ENCODE measurements at regions not wholly inside any gene's neighbourhood (a gene's known extent, or its start where the extent isn't known, plus 50 kb on each side); places are given as distances from the start of the nearest gene placed in this dataset.

DNA sequence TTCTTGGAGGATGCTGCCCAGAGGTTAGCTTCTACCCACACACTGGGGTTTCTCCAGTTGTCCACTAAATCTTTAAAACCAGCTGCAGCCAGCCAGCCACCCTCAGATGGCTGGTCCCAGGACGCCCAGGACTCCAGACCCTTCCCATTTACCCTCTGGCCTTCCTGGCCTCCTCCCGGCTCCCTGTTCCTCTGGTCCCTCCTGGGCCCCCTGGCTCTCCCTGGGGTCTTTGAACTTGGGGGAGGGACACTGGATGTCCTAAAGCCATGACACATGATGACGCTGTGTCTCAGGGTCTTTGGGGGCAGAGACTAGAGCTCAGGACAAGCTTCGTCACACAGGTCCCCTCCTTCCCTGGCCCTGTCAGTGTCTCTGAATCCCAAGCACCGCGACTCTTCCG lies 201.1 kb upstream of the HDAC4 start (continued):
- TF ChIP-seq BRCA1 (IDR thresholded peaks at IDR 0.05; ENCODE audit: low read depth, low read length) (no peak), RFX5 (IDR thresholded peaks at IDR 0.05; ENCODE audit: low read depth, low read length) (no peak)

DNA sequence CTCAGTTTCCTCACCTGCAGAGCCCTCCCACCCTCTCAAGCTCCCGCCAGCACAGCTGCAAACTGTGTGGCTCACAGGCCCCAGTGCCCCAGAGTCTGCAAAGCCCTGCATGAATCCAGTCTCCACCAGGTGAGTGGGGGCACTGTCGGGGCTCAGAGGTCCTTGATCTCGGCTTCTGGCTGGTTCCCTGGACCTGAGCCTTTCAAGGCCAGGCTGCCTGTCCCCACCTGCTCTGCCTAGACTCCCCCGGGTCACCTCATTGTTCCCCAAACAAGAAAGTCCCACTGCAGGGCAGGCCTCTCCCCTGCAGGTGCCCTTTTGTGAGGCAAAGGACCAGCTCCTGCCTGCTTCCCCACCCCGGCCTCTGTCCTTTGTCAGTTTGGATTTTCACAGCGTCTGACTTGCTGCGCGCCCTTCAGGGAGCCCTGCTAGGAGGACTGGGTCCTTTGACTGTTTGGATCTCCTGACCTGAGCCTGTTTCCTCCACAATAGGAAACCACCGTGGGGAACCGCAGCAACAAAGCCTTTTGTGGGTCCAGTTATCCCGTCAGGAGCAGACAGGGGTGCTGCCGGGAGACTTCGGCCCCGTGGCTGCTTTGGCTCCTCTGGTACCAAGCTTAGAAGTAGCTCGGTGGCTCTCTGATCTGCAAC lies 200.5 kb upstream of the HDAC4 start:
- 36% methylated on average over 15 of the region's 15 CpGs for WGBS (ENCODE audit: insufficient coverage, insufficient replicate concordance, low lambda C conversion rate, missing lambda C conversion rate)
- CTCF ChIA-PET, result no interaction called here

DNA sequence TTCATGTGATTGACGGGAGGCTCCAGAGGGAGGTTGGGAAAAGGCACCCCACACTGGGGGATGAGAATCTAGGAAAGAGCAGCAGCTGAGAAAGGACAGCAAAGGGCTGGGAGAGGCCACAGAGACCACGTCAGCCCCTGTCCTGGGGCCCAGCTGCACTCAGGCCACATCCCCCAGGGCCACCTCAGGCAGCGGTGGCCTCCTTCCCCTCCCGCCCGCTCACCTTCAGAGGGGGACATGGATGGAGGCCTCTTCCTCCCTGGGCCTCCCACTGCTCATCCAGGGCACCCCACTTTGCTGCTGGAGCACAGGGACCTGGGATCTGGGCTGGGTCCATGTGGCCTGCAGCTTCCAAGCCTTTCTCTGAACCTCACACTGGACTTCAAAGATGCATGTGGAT lies 199.8 kb upstream of the HDAC4 start:
- FAIRE-seq (no peak), DNase-seq (ENCODE audit: low read depth, low spot score) (no peak), ATAC-seq (no peak)
- ChIA-PET SMC1A (ENCODE audit: uncharacterized antibody, unreplicated experiment) (no interaction called here), POLR2A (no interaction called here), CTCF (no interaction called here), RAD21 (ENCODE audit: unreplicated experiment) (no interaction called here)
- no peak overlapping the region for H3K9ac ChIP-seq (ENCODE audit: control insufficient read depth, insufficient read depth, low read length)
- H3K4me1 ChIP-seq (ENCODE audit: control insufficient read depth, insufficient read depth, low read length), result no peaks in the 10 kb centered on the region
- H4K20me1 ChIP-seq (ENCODE audit: control insufficient read depth, insufficient read depth), result no peaks in the 10 kb centered on the region
- intact Hi-C loops (cut with micrococcal nuclease; ENCODE audit: unreplicated experiment), result no loop called here
- no peaks in the 10 kb centered on the region for H3K79me2 ChIP-seq (ENCODE audit: control insufficient read depth, insufficient read depth, low read length)
- no peak overlapping the region for H2AFZ ChIP-seq (ENCODE audit: control insufficient read depth, low read depth, low read length)
- H3K27me3 ChIP-seq (replicated peaks in 1 of 2; ENCODE audit: control insufficient read depth in 2 of 2, insufficient read depth in 2 of 2, low read length in 1 of 2), result 0 out of 4 replicates have a peak, but pooled peaks cover 0 to 2% of the 10 kb centered on the region in 2 experiments
- no peaks in the 10 kb centered on the region for H3K36me3 ChIP-seq (ENCODE audit: control insufficient read depth in 2 of 2, insufficient read depth in 2 of 2, low read length in 1 of 2)
- H3K9me3 ChIP-seq (replicated peaks; ENCODE audit: control insufficient read depth, insufficient read depth, low read length), result no peaks in the 10 kb centered on the region; the same call in 2 of the 3 replicates
- no peak overlapping the region for H3K4me2 ChIP-seq (ENCODE audit: control insufficient read depth, insufficient read depth)
- no TSS peak for BruUV-seq (replicated peaks)
- no peak overlapping the region for H3K4me3 ChIP-seq
- H3K27ac ChIP-seq (ENCODE audit: control insufficient read depth, insufficient read depth), result no peak overlapping the region
- WGBS (ENCODE audit: insufficient coverage, insufficient replicate concordance, low lambda C conversion rate, missing lambda C conversion rate), result 23% methylated on average over 5 of the region's 5 CpGs
- in situ Hi-C loops (cut with MboI), result no loop called here
- TF ChIP-seq TARDBP (IDR thresholded peaks at IDR 0.05; ENCODE audit: borderline replicate concordance) (no peak), LARP7 (IDR thresholded peaks at IDR 0.05) (no peak), RBBP5 (conservative IDR thresholded peaks at IDR 0.05) (no peak), ZNF384 (IDR thresholded peaks at IDR 0.05; ENCODE audit: borderline replicate concordance, low read depth, low read length) (no peak), ASH2L (IDR thresholded peaks at IDR 0.05; ENCODE audit: borderline replicate concordance, low read depth) (no peak), GABPA (IDR thresholded peaks at IDR 0.05; ENCODE audit: low read depth) (no peak), EP300 (IDR thresholded peaks at IDR 0.05; ENCODE audit: borderline replicate concordance in 1 of 2, control insufficient read depth in 1 of 2, low read depth in 2 of 2, low read length in 2 of 2) (no peak), TCF3 (IDR thresholded peaks at IDR 0.05; ENCODE audit: borderline replicate concordance, insufficient read depth, low read depth, low read length) (no peak)
- TF ChIP-seq, protein P1, sequence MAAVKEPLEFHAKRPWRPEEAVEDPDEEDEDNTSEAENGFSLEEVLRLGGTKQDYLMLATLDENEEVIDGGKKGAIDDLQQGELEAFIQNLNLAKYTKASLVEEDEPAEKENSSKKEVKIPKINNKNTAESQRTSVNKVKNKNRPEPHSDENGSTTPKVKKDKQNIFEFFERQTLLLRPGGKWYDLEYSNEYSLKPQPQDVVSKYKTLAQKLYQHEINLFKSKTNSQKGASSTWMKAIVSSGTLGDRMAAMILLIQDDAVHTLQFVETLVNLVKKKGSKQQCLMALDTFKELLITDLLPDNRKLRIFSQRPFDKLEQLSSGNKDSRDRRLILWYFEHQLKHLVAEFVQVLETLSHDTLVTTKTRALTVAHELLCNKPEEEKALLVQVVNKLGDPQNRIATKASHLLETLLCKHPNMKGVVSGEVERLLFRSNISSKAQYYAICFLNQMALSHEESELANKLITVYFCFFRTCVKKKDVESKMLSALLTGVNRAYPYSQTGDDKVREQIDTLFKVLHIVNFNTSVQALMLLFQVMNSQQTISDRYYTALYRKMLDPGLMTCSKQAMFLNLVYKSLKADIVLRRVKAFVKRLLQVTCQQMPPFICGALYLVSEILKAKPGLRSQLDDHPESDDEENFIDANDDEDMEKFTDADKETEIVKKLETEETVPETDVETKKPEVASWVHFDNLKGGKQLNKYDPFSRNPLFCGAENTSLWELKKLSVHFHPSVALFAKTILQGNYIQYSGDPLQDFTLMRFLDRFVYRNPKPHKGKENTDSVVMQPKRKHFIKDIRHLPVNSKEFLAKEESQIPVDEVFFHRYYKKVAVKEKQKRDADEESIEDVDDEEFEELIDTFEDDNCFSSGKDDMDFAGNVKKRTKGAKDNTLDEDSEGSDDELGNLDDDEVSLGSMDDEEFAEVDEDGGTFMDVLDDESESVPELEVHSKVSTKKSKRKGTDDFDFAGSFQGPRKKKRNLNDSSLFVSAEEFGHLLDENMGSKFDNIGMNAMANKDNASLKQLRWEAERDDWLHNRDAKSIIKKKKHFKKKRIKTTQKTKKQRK (IDR thresholded peaks at IDR 0.05; ENCODE audit: low read depth, low read length), result no peak
- TF ChIP-seq, protein P2, sequence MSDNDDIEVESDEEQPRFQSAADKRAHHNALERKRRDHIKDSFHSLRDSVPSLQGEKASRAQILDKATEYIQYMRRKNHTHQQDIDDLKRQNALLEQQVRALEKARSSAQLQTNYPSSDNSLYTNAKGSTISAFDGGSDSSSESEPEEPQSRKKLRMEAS (IDR thresholded peaks at IDR 0.05; ENCODE audit: low read depth, low read length), result no peak

More for the DNA sequence above, 200.5 kb upstream of the HDAC4 start:
- H3K9me3 ChIP-seq (replicated peaks; ENCODE audit: control insufficient read depth, insufficient read depth, low read length), result no peaks in the 10 kb centered on the region; the same call in 2 of the 3 replicates
- H3K27ac ChIP-seq (ENCODE audit: control insufficient read depth, insufficient read depth), result no peak overlapping the region
- in situ Hi-C loops (cut with MboI) (no loop called here), intact Hi-C loops (cut with micrococcal nuclease; ENCODE audit: unreplicated experiment) (no loop called here)
- no peaks in the 10 kb centered on the region for H3K36me3 ChIP-seq (ENCODE audit: control insufficient read depth in 2 of 2, insufficient read depth in 2 of 2, low read length in 1 of 2)
- POLR2A ChIA-PET, result no interaction called here
- BruUV-seq (replicated peaks), result no TSS peak
- SMC1A ChIA-PET (ENCODE audit: uncharacterized antibody, unreplicated experiment), result no interaction called here
- H3K4me2 ChIP-seq (ENCODE audit: control insufficient read depth, insufficient read depth), result no peak overlapping the region
- no peak for DNase-seq (ENCODE audit: low read depth, low spot score)
- RAD21 ChIA-PET (ENCODE audit: unreplicated experiment), result no interaction called here
- no peak overlapping the region for H3K4me3 ChIP-seq
- no peak overlapping the region for H2AFZ ChIP-seq (ENCODE audit: control insufficient read depth, low read depth, low read length)
- FAIRE-seq, result no peak
- 0 out of 4 replicates have a peak, but pooled peaks cover 0 to 2% of the 10 kb centered on the region in 2 experiments for H3K27me3 ChIP-seq (replicated peaks in 1 of 2; ENCODE audit: control insufficient read depth in 2 of 2, insufficient read depth in 2 of 2, low read length in 1 of 2)
- no peaks in the 10 kb centered on the region for H3K79me2 ChIP-seq (ENCODE audit: control insufficient read depth, insufficient read depth, low read length)
- no peak for TF ChIP-seq ZNF274 (IDR thresholded peaks at IDR 0.05; ENCODE audit: insufficient read depth, insufficient read length)
- no peak for TF ChIP-seq SPI1 (IDR thresholded peaks at IDR 0.05; ENCODE audit: borderline replicate concordance, insufficient read depth, low read depth, low read length)
- no peak for TF ChIP-seq LARP7 (IDR thresholded peaks at IDR 0.05)
- no peak for TF ChIP-seq NBN (IDR thresholded peaks at IDR 0.05)
- no peak for TF ChIP-seq HDAC2 (IDR thresholded peaks at IDR 0.05)
- no peaks in the 10 kb centered on the region for H3K4me1 ChIP-seq (ENCODE audit: control insufficient read depth, insufficient read depth, low read length)
- H4K20me1 ChIP-seq (ENCODE audit: control insufficient read depth, insufficient read depth), result no peaks in the 10 kb centered on the region
- no peak for ATAC-seq
- H3K9ac ChIP-seq (ENCODE audit: control insufficient read depth, insufficient read depth, low read length), result no peak overlapping the region

All from GM12878 (cell line).